Activated CD8-positive, alpha-beta memory T cell treated with anti-CD3 and anti-CD28 coated beads, Interleukin-2, amount 50 U/mL, for 1 hour (primary cell): ENCODE measurements at regions not wholly inside any gene's neighbourhood (a gene's known extent, or its start where the extent isn't known, plus 50 kb on each side); places are given as distances from the start of the nearest gene placed in this dataset.
A peak's percentile ranks its signal among the peaks of the same experiment; 100 is the strongest.

ENCODE experiments used
- DNase-seq: peaks from one replicate; pipeline ENCODE4 v3.0.0-alpha.2; 2020; ENCODE audit errors: extremely low read depth

- no peak for DNase-seq
Measured at GRCh38 chr2:234438305-234438977, 58.4 kb downstream of the ARL4C start.

GRCh38 chr2:234437642-234438304 lies 59.1 kb downstream of the ARL4C start:
- no peak for DNase-seq

- no peak for DNase-seq
Measured at GRCh38 chr2:234436482-234436837, 60.4 kb downstream of the ARL4C start.

- DNase-seq, result no peak
Measured at GRCh38 chr2:234435836-234436481, 60.9 kb downstream of the ARL4C start.

- no peak for DNase-seq
Measured at GRCh38 chr2:234433201-234433600, 63.7 kb downstream of the ARL4C start.

GRCh38 chr2:234430871-234431270 lies 66.0 kb downstream of the ARL4C start:
- DNase-seq, result no peak

- DNase-seq, result no peak
Measured at GRCh38 chr2:234429265-234429664, 67.6 kb downstream of the ARL4C start.

GRCh38 chr2:234427081-234428061 lies 69.5 kb downstream of the ARL4C start:
- DNase-seq, result no peak

- DNase-seq, result no peak
Measured at GRCh38 chr2:234426616-234427015, 70.3 kb downstream of the ARL4C start.

- DNase-seq, result peak; percentile 68
Measured at GRCh38 chr2:234425639-234426603, 71.0 kb downstream of the ARL4C start.

GRCh38 chr2:234423884-234424283 lies 73.0 kb downstream of the ARL4C start:
- no peak for DNase-seq

GRCh38 chr2:234422981-234423431 lies 73.9 kb downstream of the ARL4C start:
- peak; percentile 67 for DNase-seq

- DNase-seq, result no peak
Measured at GRCh38 chr2:234422273-234422732, 74.6 kb downstream of the ARL4C start.

- no peak for DNase-seq
Measured at GRCh38 chr2:234420408-234420807, 76.5 kb downstream of the ARL4C start.

GRCh38 chr2:234419726-234420125 lies 77.2 kb downstream of the ARL4C start:
- no peak for DNase-seq

GRCh38 chr2:234415706-234416105 lies 81.2 kb downstream of the ARL4C start:
- DNase-seq, result no peak

- DNase-seq, result no peak
Measured at GRCh38 chr2:234414596-234414995, 82.3 kb downstream of the ARL4C start.

- DNase-seq, result no peak
Measured at GRCh38 chr2:234412726-234413125, 84.2 kb downstream of the ARL4C start.

GRCh38 chr2:234411793-234412192 lies 85.1 kb downstream of the ARL4C start:
- DNase-seq, result no peak

- no peak for DNase-seq
Measured at GRCh38 chr2:234410526-234410925, 86.4 kb downstream of the ARL4C start.

GRCh38 chr2:234409590-234409989 lies 87.3 kb downstream of the ARL4C start:
- DNase-seq, result no peak
